NCI-H82 (cell line): ENCODE measurements at regions not wholly inside any gene's neighbourhood (a gene's known extent, or its start where the extent isn't known, plus 50 kb on each side); places are given as distances from the start of the nearest gene placed in this dataset.
"Not testable (repeated sequence)": the region's sequence is repeated elsewhere in the genome, so short reads cannot be mapped to it uniquely, and the experiment has no call there.

ENCODE experiments used
- DNase-seq: peaks from one replicate; lab custom pipeline; 2025; lab: John Stamatoyannopoulos, UW

GRCh38 chr5:164098531-164098930 lies 593.1 kb downstream of the MAT2B start:
- no peak for DNase-seq

GRCh38 chr5:164098979-164099378 lies 593.6 kb downstream of the MAT2B start:
- no peak for DNase-seq

DNA sequence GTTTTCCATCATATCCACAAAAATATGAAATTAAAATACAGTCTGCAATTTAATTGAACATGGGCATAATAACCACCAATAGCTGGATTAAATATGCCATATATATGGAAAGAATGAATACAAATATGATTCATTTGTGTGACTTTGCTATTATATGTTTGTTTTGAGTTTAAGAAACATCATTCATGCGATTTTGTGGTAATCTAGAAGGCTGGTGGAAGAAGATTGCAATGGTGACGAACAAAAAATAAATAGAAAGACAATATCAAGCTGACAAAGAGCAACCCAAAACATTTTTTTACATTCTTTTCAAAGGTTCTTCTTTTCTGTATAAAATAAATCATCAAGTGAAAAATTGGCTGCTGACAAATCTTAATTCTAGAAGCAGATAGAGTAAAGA lies 610.0 kb downstream of the MAT2B start:
- no peak for DNase-seq

- no peak for DNase-seq
These were observed 614.5 kb downstream of the MAT2B start for GRCh38 chr5:164119806-164120447.

DNA sequence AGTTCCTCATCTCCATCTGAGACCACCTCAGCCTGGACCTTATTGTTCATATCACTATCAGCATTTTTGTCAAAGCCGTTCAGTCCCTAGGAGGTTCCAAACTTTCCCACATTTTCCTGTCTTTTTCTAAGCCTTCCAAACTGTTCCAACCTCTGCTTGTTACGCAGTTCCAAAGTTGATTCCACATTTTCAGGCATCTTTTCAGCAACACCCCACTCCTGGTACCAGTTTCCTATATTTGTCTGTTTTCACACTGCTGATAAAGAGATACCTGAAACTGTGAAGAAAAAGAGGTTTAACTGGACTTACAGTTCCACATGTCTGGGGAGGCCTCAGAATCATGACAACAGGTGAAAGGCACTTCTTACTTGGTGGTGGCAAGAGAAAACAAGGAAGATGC lies 622.1 kb downstream of the MAT2B start:
- DNase-seq, result no peak

GRCh38 chr5:164132358-164132757 lies 626.9 kb downstream of the MAT2B start:
- DNase-seq, result no peak

- no peak for DNase-seq
These were observed 631.7 kb downstream of the MAT2B start for GRCh38 chr5:164137095-164137494.

GRCh38 chr5:164139423-164139822 lies 634.0 kb downstream of the MAT2B start:
- no peak for DNase-seq

DNA sequence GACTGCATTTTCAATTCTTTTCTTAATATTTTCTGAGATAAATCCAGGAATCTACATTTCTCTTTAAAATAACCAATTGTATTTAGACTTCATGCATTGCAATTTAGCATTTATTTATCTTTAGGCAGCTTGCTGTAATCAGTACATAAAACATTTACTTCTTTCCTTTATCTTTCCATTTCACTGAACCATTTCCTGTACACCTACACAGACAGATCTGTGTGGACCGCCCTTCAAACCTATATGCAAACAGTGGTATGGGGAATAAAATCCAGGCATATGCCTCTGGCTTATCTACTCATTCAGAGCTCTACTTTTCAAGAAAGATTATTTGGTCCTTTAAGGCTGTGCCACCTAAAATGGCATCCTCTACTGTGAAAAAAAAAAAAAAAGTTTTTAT lies 640.0 kb downstream of the MAT2B start:
- no peak for DNase-seq

GRCh38 chr5:164146223-164146622 lies 640.8 kb downstream of the MAT2B start:
- no peak for DNase-seq

DNA sequence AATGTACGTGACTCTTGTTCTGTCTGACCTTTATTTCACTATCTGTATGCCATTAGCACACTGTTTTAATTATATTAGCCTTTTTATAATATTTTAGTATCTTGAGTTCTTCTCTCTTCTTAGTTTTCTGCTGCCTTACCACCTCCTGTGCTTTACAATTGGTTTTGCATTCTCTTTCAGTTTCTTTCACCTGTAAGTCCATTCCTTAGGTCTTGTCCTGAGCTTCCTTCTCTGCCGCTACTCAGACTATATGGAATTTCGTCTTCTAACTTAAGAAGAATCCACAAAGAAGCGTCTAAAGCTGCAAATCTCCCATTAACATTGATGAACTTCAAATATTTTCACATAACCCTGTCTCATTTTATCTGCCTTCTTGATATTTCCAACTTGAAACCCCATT lies 642.9 kb downstream of the MAT2B start:
- no peak for DNase-seq

- not testable (repeated sequence) for DNase-seq
These were observed 647.1 kb downstream of the MAT2B start for GRCh38 chr5:164152539-164152938.

GRCh38 chr5:164153469-164154172 lies 648.2 kb downstream of the MAT2B start:
- no peak for DNase-seq

DNA sequence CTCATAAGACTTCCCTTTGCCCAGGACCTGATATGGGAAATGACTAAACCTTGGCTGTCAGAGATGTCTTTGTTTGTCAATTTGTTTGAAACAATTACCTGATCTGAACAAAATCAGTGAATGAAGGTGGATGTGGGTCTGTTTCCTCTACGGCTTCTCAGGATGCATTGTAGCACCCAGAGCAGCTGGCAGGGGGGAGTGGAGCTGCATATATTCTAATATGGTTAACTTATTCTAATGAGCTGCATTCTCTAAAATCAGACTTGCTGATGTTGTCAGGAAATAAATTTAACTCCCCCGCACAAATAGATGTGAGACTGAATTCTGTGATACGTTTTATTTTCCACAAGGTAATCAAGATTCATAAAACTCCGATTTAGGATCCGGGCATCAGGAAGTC lies 665.4 kb downstream of the MAT2B start:
- DNase-seq, result no peak

- DNase-seq, result no peak
These were observed 669.7 kb downstream of the MAT2B start for GRCh38 chr5:164175083-164175482.

GRCh38 chr5:164179406-164179805 lies 674.0 kb downstream of the MAT2B start:
- no peak for DNase-seq

- DNase-seq, result no peak
These were observed 676.2 kb downstream of the MAT2B start for GRCh38 chr5:164181604-164182003.

- DNase-seq, result peak; percentile 9
These were observed 678.7 kb downstream of the MAT2B start for GRCh38 chr5:164184158-164184557.

DNA sequence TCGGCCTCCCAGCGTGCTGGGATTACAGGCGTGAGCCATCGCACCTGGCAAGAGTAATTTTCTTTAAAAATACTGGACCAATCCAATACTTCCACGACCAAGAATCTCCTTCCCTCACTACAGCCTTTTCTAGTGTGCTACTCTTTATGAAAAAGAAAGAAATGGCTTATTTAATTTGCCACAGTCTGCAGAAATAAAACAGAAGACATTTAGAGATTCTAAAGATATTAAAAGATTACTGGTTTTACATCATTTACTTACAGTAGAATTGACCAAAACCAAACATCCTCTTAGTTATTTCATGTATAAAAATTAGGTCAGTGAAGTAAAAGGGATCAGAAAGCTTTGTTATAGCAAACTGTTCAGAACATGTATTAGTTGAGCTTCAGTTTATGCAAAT lies 679.6 kb downstream of the MAT2B start:
- no peak for DNase-seq

GRCh38 chr5:164186550-164186949 lies 681.1 kb downstream of the MAT2B start:
- no peak for DNase-seq

- DNase-seq, result no peak
These were observed 682.4 kb downstream of the MAT2B start for GRCh38 chr5:164187785-164188184.

DNA sequence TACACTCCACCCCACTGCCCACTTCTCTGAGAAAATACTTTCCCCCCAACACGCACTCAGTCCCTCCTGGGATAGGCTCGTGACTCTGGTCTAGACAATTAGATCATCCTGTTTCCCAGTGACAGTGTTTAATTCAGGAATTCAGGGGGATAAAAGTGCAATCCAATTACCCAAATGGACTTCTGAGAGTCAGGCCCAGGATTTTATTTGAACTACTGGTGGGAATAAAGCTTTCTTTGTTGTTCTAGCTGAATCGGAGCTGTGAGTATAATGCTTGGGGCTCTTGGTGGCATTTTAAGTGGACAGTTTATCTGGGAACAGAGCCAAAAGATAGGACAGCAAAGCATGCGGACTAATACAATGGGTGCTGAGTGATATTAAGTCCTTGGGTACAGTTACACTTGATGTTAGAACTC lies 683.3 kb downstream of the MAT2B start:
- peak; percentile 93 for DNase-seq

DNA sequence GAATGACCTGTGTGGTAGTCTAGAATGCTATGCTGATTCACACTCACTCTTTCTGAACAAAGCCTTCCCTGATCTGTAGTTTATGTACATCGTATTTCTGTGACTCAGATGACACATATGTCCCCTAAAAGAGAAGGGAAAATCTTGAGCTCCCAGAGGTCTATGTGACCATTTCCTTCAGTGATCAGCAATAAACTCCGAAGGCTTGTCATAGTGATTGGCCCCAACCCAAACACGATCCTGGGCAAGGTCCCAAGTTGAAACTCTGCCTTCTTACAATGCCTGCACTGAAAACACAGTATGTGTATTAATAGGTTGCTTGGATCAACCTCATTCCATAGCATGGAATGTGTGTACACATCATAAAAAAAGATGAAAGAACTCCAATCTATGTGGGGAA lies 685.8 kb downstream of the MAT2B start:
- no peak for DNase-seq

DNA sequence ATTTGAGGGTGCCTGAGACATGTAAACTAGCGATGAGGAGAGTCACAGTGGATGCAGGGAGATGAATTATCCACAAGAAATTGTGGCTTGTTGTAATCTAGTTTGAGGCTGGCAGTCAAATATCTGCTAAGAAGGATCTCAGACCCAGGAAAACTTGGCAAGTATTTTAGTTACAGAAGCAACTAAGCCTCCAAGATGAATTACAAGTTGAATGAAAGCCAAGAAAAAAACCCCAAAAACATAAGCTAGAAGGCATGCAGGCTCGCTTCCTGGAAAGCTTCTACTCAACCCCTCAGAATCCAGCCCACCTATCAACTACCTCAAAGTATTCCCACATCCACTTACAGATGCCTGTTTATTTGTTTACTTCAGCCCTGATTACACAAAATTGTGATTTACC lies 696.9 kb downstream of the MAT2B start:
- DNase-seq, result no peak
